Fibroblast of villous mesenchyme (primary cell): ENCODE measurements at regions not wholly inside any gene's neighbourhood (a gene's known extent, or its start where the extent isn't known, plus 50 kb on each side); places are given as distances from the start of the nearest gene placed in this dataset.

Source experiments
- DNase-seq: peaks from one replicate; pipeline ENCODE4 v3.0.0-alpha.2; 2010; ENCODE audit warnings: low read depth
- H3K4me3 ChIP-seq: 2 replicates; pipeline ENCODE4 v1.5.1; 2011; ENCODE audit warnings: low read depth, mild to moderate bottlenecking, low read length
- CTCF ChIP-seq: IDR thresholded peaks from 2 replicates; pipeline ENCODE4 v1.5.1; 2012; ENCODE audit warnings: low read depth, mild to moderate bottlenecking, low read length; ENCODE audit not compliant: insufficient read depth

- TF ChIP-seq CTCF, result no peak
- no peak for DNase-seq
- H3K4me3 ChIP-seq, result no peak overlapping the region
These were observed 168.0 kb downstream of the COX18 start for GRCh38 chr4:72901553-72901952.

GRCh38 chr4:72900952-72901351 lies 168.6 kb downstream of the COX18 start:
- no peak for TF ChIP-seq CTCF
- no peak overlapping the region for H3K4me3 ChIP-seq
- DNase-seq, result peak; percentile 66

- H3K4me3 ChIP-seq, result no peak overlapping the region
- no peak for DNase-seq
- TF ChIP-seq CTCF, result no peak
These were observed 169.9 kb downstream of the COX18 start for GRCh38 chr4:72899621-72900020.

GRCh38 chr4:72899214-72899613 lies 170.3 kb downstream of the COX18 start:
- no peak for TF ChIP-seq CTCF
- no peak overlapping the region for H3K4me3 ChIP-seq
- DNase-seq, result no peak

GRCh38 chr4:72896515-72896914 lies 173.0 kb downstream of the COX18 start:
- TF ChIP-seq CTCF, result no peak
- peak; percentile 92 for DNase-seq
- H3K4me3 ChIP-seq, result no peak overlapping the region

GRCh38 chr4:72895408-72895807 lies 174.1 kb downstream of the COX18 start:
- TF ChIP-seq CTCF, result no peak
- H3K4me3 ChIP-seq, result no peak overlapping the region
- peak; percentile 21 for DNase-seq

- no peak overlapping the region for H3K4me3 ChIP-seq
- DNase-seq, result no peak
- no peak for TF ChIP-seq CTCF
These were observed 176.0 kb downstream of the COX18 start for GRCh38 chr4:72893354-72894066.
